GM12891 (cell line): ENCODE measurements at regions not wholly inside any gene's neighbourhood (a gene's known extent, or its start where the extent isn't known, plus 50 kb on each side); places are given as distances from the start of the nearest gene placed in this dataset.
A peak's percentile ranks its signal among the peaks of the same experiment; 100 is the strongest.

ENCODE experiments used
- DNase-seq: peaks from one replicate; pipeline ENCODE4 v3.0.0; 2011; ENCODE audit warnings: low spot score; ENCODE audit not compliant: insufficient read length
- FAIRE-seq: peaks from 2 replicates; lab custom pipeline; 2011; peaks lifted over from hg19 to GRCh38; lab: Jason Lieb, UNC
- PAX5 ChIP-seq: IDR thresholded peaks from 2 replicates; pipeline ENCODE4 v1.6.1; 2011; ENCODE audit warnings: low read length, moderate library complexity, mild to moderate bottlenecking; ENCODE audit not compliant: insufficient read depth, severe bottlenecking
- POLR2A ChIP-seq: IDR thresholded peaks from 2 replicates; pipeline ENCODE4 v1.6.1; 2011; ENCODE audit warnings: low read depth, low read length, control low read depth
- POLR2AphosphoS5 ChIP-seq: IDR thresholded peaks from 2 replicates; pipeline ENCODE4 v1.6.1; 2011; ENCODE audit warnings: low read depth, low read length, control low read depth
- POU2F2 ChIP-seq: IDR thresholded peaks from 2 replicates; pipeline ENCODE4 v1.6.1; 2011; ENCODE audit warnings: low read depth, mild to moderate bottlenecking, control low read depth, low read length, moderate library complexity
- SPI1 ChIP-seq: IDR thresholded peaks from 2 replicates; pipeline ENCODE4 v1.6.1; 2011; ENCODE audit warnings: low read depth, low read length, control low read depth
- TAF1 ChIP-seq: IDR thresholded peaks from 2 replicates; pipeline ENCODE4 v1.6.1; 2011; ENCODE audit warnings: low read depth, low read length, control low read depth

- no peak for DNase-seq
- TF ChIP-seq PAX5 (no peak), POLR2A (no peak)
- no peak for FAIRE-seq
Measured at GRCh38 chr11:80486678-80487077, 1045.8 kb upstream of the TENM4 start.

GRCh38 chr11:80477178-80477577, 1036.3 kb upstream of the TENM4 start:
- TF ChIP-seq PAX5 = no peak
- TF ChIP-seq TAF1 = no peak
- DNase-seq (no peak), FAIRE-seq (no peak)

- DNase-seq (no peak), FAIRE-seq (no peak)
- TF ChIP-seq SPI1 = peak; percentile 73
- TF ChIP-seq POU2F2 = peak; percentile 97
- no peak for TF ChIP-seq PAX5
Measured at GRCh38 chr11:80473562-80473961, 1032.7 kb upstream of the TENM4 start.

GRCh38 chr11:80469871-80470270, 1029.0 kb upstream of the TENM4 start:
- FAIRE-seq (no peak), DNase-seq (no peak)
- TF ChIP-seq PAX5 = no peak
- TF ChIP-seq POU2F2 = no peak
- no peak for TF ChIP-seq POLR2A
- no peak for TF ChIP-seq TAF1
- TF ChIP-seq SPI1 = no peak
- no peak for TF ChIP-seq POLR2AphosphoS5

- no peak for TF ChIP-seq TAF1
- TF ChIP-seq PAX5 = no peak
- no peak for TF ChIP-seq POLR2A
- no peak for TF ChIP-seq SPI1
- no peak for TF ChIP-seq POU2F2
- no peak for TF ChIP-seq POLR2AphosphoS5
- no peak for FAIRE-seq
- no peak for DNase-seq
Measured at GRCh38 chr11:80466570-80466969, 1025.7 kb upstream of the TENM4 start.

- FAIRE-seq = no peak
- DNase-seq = no peak
- no peak for TF ChIP-seq POLR2AphosphoS5
- no peak for TF ChIP-seq SPI1
- TF ChIP-seq PAX5 = no peak
- TF ChIP-seq TAF1 = no peak
- no peak for TF ChIP-seq POLR2A
- no peak for TF ChIP-seq POU2F2
Measured at GRCh38 chr11:80462211-80462610, 1021.4 kb upstream of the TENM4 start.

- no peak for TF ChIP-seq TAF1
- TF ChIP-seq POLR2AphosphoS5 = no peak
- TF ChIP-seq PAX5 = no peak
- DNase-seq (no peak), FAIRE-seq (no peak)
Measured at GRCh38 chr11:80458376-80458775, 1017.5 kb upstream of the TENM4 start.

GRCh38 chr11:80457823-80458222, 1017.0 kb upstream of the TENM4 start:
- TF ChIP-seq TAF1 = no peak
- TF ChIP-seq SPI1 = no peak
- TF ChIP-seq POLR2A = no peak
- no peak for TF ChIP-seq POLR2AphosphoS5
- TF ChIP-seq POU2F2 = no peak
- no peak for TF ChIP-seq PAX5
- no peak for FAIRE-seq
- DNase-seq = no peak

GRCh38 chr11:80455818-80456217, 1015.0 kb upstream of the TENM4 start:
- DNase-seq (no peak), FAIRE-seq (no peak)
- TF ChIP-seq PAX5 = no peak
- no peak for TF ChIP-seq POU2F2
- no peak for TF ChIP-seq SPI1
- no peak for TF ChIP-seq POLR2A
- TF ChIP-seq TAF1 = no peak
- no peak for TF ChIP-seq POLR2AphosphoS5

- DNase-seq (no peak), FAIRE-seq (no peak)
- TF ChIP-seq PAX5 = no peak
- no peak for TF ChIP-seq TAF1
- TF ChIP-seq SPI1 = peak; percentile 40; the same call in 1 of the 2 replicates
Measured at GRCh38 chr11:80451105-80451504, 1010.3 kb upstream of the TENM4 start.

- FAIRE-seq = no peak
- no peak for DNase-seq
- no peak for TF ChIP-seq POLR2AphosphoS5
Measured at GRCh38 chr11:80448709-80449108, 1007.9 kb upstream of the TENM4 start.

- DNase-seq (no peak), FAIRE-seq (no peak)
- no peak for TF ChIP-seq PAX5
- no peak for TF ChIP-seq POLR2A
Measured at GRCh38 chr11:80443177-80443576, 1002.3 kb upstream of the TENM4 start.

GRCh38 chr11:80441821-80442220, 1001.0 kb upstream of the TENM4 start:
- FAIRE-seq (no peak), DNase-seq (no peak)

More at GRCh38 chr11:80441821-80442220, 1001.0 kb upstream of the TENM4 start:
- TF ChIP-seq POLR2AphosphoS5 (no peak), PAX5 (no peak), POLR2A (no peak), SPI1 (no peak), TAF1 (no peak), POU2F2 (no peak)
